PC-9 (cell line): ENCODE measurements at regions not wholly inside any gene's neighbourhood (a gene's known extent, or its start where the extent isn't known, plus 50 kb on each side); places are given as distances from the start of the nearest gene placed in this dataset.
A peak's percentile ranks its signal among the peaks of the same experiment; 100 is the strongest.
"Not testable (repeated sequence)": the region's sequence is repeated elsewhere in the genome, so short reads cannot be mapped to it uniquely, and the experiment has no call there.

Experiments used
- BruUV-seq: library from RNA; stranded (reverse); fragments of 400-500 nt; replicated peaks from 2 replicates; lab custom pipeline; 2021; lab: Mats Ljungman, UMichigan
- CTCF ChIA-PET: fragments of 300-600 bp; sonication (Branson Sonifier 250); formaldehyde crosslinking; loops from one replicate; lab custom pipeline; 2022; ENCODE audit warnings: antibody characterized with exemption; lab: Charles Lee
- POLR2A ChIA-PET: fragments of 300-600 bp; sonication (Branson Sonifier 250); formaldehyde crosslinking; loops from one replicate; lab custom pipeline; 2022; ENCODE audit warnings: antibody characterized with exemption; ENCODE audit not compliant: unreplicated experiment; lab: Charles Lee
- DNase-seq, 2 experiments: peaks; one replicate each; pipeline versions ENCODE4 v3.0.0 to v3.0.0-alpha.2; 2015 to 2022; ENCODE audit warnings: mixed read lengths in 1 of 2
- H2AFZ ChIP-seq: fragments of 200-600 bp; sonication (generic); 2 replicates; pipeline ENCODE4 v1.8.1; 2017; ENCODE audit warnings: antibody characterized with exemption
- H3F3A ChIP-seq: fragments of 200-600 bp; sonication (generic); 2 replicates; pipeline ENCODE4 v1.8.1; 2017; ENCODE audit warnings: antibody characterized with exemption, mild to moderate bottlenecking, low read depth; ENCODE audit not compliant: insufficient read depth
- H3K27ac ChIP-seq: fragments of 200-600 bp; sonication (generic); 2 replicates; pipeline ENCODE4 v1.6.1; 2016; ENCODE audit warnings: mixed run types
- H3K27me3 ChIP-seq: fragments of 200-600 bp; sonication (generic); 2 replicates; pipeline ENCODE4 v1.6.1; 2016; ENCODE audit warnings: low read depth, mixed run types; ENCODE audit not compliant: insufficient read depth
- H3K36me3 ChIP-seq: fragments of 200-600 bp; sonication (generic); 2 replicates; pipeline ENCODE4 v1.6.1; 2016; ENCODE audit warnings: low read depth, mixed run types
- H3K4me1 ChIP-seq: fragments of 200-600 bp; sonication (generic); replicated peaks from 2 replicates; pipeline ENCODE4 v1.6.1; 2016; ENCODE audit warnings: mixed run types; ENCODE audit not compliant: insufficient read depth
- H3K4me2 ChIP-seq: fragments of 200-600 bp; sonication (generic); 2 replicates; pipeline ENCODE4 v1.6.1; 2017; ENCODE audit warnings: mixed run types
- H3K4me3 ChIP-seq: fragments of 200-600 bp; sonication (generic); 2 replicates; pipeline ENCODE4 v1.6.1; 2016; ENCODE audit warnings: mixed run types
- H3K79me2 ChIP-seq: fragments of 200-600 bp; sonication (generic); 2 replicates; pipeline ENCODE4 v1.6.1; 2017; ENCODE audit warnings: low read depth, mixed run types
- H3K9me2 ChIP-seq: fragments of 200-600 bp; sonication (generic); 2 replicates; pipeline ENCODE4 v1.8.1; 2017; ENCODE audit warnings: mild to moderate bottlenecking; ENCODE audit not compliant: insufficient read depth
- H3K9me3 ChIP-seq: fragments of 200-600 bp; sonication (generic); 2 replicates; pipeline ENCODE4 v1.8.1; 2016; ENCODE audit warnings: low read depth; ENCODE audit not compliant: insufficient read depth
- H4K20me1 ChIP-seq: fragments of 200-600 bp; sonication (generic); 2 replicates; pipeline ENCODE4 v1.8.1; 2017; ENCODE audit not compliant: insufficient read depth
- EZH2 ChIP-seq: fragments of 200-600 bp; sonication (generic); IDR thresholded peaks from 2 replicates; pipeline ENCODE4 v1.8.0; 2017; ENCODE audit warnings: antibody characterized with exemption, low read depth
- intact Hi-C: fragments of 100-400 bp; cut with micrococcal nuclease; formaldehyde crosslinking; loops from one replicate; pipeline ENCODE4 v1.10.0; 2022; ENCODE audit not compliant: unreplicated experiment
- TF ChIP-seq, protein P1 (sequence below): fragments of 200-600 bp; sonication (generic); conservative IDR thresholded peaks from 2 replicates; pipeline ENCODE4 v1.6.1; 2017; ENCODE audit warnings: mixed run types, antibody characterized with exemption, mild to moderate bottlenecking, moderate library complexity

GRCh38 chr19:40940771-40941170 is 50.3 kb upstream of the CYP2B6 start:
- H3K9me2 ChIP-seq, H3K4me1 ChIP-seq, H3K27ac ChIP-seq, DNase-seq, H3K4me2 ChIP-seq, BruUV-seq, H2AFZ ChIP-seq, H3F3A ChIP-seq, H3K4me3 ChIP-seq, H3K9me3 ChIP-seq, POLR2A ChIA-PET, intact Hi-C loops, H4K20me1 ChIP-seq, H3K36me3 ChIP-seq, H3K79me2 ChIP-seq: not testable (repeated sequence)
- CTCF ChIA-PET = interaction anchor here (0.6 kb wide), 1 partner anchor 52 kb away, joined by 6 read pairs; no protein-coding TSS in a partner anchor
- H3K27me3 ChIP-seq = peaks cover 33% of the 10 kb centered on the region

DNA sequence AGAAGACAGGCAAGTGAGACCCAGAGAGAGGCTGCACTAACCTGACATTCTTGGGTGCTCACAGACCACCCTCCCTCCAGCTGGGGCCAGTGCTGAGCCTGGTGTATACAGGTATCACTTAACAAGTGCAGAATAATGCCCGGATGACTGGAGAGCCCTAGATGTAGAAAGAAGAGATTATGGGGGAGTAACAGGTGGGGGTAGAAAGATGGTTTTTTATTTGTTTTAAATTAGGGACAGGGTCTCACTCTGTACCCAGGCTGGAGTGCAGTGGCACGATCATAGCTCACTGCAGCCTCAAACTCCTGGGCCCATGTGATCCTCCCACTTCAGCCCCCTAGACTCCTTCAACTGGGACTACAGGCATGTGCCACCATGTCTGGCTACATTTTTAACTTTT is 53.1 kb upstream of the CYP2B6 start:
- H3K27ac ChIP-seq, H2AFZ ChIP-seq, H3K9me2 ChIP-seq, CTCF ChIA-PET, BruUV-seq, POLR2A ChIA-PET, H3K36me3 ChIP-seq, H3F3A ChIP-seq, H3K79me2 ChIP-seq, H3K9me3 ChIP-seq, H3K4me2 ChIP-seq, intact Hi-C loops, H3K4me3 ChIP-seq, H3K4me1 ChIP-seq, H4K20me1 ChIP-seq, DNase-seq: not testable (repeated sequence)
- H3K27me3 ChIP-seq = peaks cover 27% of the 10 kb centered on the region

DNA sequence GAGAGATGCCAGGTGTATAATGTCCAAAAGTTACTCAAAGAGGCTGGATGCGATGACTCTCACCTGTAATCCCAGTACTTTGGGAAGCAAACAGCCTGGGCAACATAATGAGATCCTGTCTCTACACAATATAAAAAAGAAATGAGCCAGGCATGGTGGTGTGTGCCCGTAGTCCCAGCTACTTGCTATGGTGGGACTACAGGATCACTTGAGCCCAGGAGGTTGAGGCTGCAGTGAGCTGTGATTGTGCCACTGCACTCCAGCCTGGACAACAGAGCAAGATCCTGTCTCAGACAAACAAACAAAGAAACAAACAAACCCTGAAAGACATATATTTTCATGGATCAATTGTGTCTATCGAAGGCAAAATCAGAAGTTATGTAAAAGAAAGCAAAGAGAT is 54.3 kb upstream of the CYP2B6 start:
- no TSS peak for BruUV-seq
- POLR2A ChIA-PET = no interaction called here
- intact Hi-C loops = no loop called here

DNA sequence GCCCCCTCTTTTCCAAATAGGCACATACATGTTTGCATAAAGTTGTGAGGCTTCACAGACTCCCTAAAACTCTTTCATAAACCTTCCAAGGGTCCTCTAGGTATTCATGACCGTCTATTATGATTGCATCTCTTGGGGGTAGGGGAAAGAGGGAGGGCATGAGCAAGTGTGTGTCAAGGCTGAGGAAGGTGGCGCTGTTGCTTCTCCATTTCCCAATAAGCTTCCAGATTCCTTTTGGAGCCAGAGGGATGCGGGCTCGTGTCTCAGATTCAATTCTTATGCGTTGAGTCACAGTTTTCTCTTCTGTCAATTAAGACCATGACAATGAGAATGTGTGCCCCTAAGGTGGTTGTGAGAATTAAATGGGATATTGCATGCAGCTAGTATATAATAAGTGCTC is 51.0 kb upstream of the CYP2A7 start:
- ChIA-PET POLR2A (no interaction called here), CTCF (interaction anchor here (0.6 kb wide), 1 partner anchor 804 kb away, joined by 3 read pairs; no protein-coding TSS in a partner anchor)
- TF ChIP-seq, protein P1, sequence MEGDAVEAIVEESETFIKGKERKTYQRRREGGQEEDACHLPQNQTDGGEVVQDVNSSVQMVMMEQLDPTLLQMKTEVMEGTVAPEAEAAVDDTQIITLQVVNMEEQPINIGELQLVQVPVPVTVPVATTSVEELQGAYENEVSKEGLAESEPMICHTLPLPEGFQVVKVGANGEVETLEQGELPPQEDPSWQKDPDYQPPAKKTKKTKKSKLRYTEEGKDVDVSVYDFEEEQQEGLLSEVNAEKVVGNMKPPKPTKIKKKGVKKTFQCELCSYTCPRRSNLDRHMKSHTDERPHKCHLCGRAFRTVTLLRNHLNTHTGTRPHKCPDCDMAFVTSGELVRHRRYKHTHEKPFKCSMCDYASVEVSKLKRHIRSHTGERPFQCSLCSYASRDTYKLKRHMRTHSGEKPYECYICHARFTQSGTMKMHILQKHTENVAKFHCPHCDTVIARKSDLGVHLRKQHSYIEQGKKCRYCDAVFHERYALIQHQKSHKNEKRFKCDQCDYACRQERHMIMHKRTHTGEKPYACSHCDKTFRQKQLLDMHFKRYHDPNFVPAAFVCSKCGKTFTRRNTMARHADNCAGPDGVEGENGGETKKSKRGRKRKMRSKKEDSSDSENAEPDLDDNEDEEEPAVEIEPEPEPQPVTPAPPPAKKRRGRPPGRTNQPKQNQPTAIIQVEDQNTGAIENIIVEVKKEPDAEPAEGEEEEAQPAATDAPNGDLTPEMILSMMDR = no peak; the same call in 1 of the 2 replicates
- no peak for TF ChIP-seq EZH2
- intact Hi-C loops = no loop called here
- H4K20me1 ChIP-seq = no peaks in the 10 kb centered on the region
- peaks cover 9% of the 10 kb centered on the region for H3K4me1 ChIP-seq
- peak; percentile 21 to 53 for DNase-seq
- H3K27ac ChIP-seq = no peak overlapping the region
- H3K9me2 ChIP-seq = no peaks in the 10 kb centered on the region
- H3K4me2 ChIP-seq = no peak overlapping the region
- BruUV-seq = no TSS peak
- H3K79me2 ChIP-seq = no peaks in the 10 kb centered on the region
- 0 out of 2 replicates have a peak, but pooled peaks cover 3% of the 10 kb centered on the region for H3K27me3 ChIP-seq
- H2AFZ ChIP-seq = no peak overlapping the region
- no peaks in the 10 kb centered on the region for H3K9me3 ChIP-seq
- H3F3A ChIP-seq = 0 out of 2 replicates have a peak, but pooled peaks cover 3% of the 10 kb centered on the region
- no peaks in the 10 kb centered on the region for H3K36me3 ChIP-seq
- no peak overlapping the region for H3K4me3 ChIP-seq

More for the DNA sequence above, 54.3 kb upstream of the CYP2B6 start:
- peaks cover 14% of the 10 kb centered on the region for H3K27me3 ChIP-seq
- H3K36me3 ChIP-seq = no peaks in the 10 kb centered on the region
- no peak overlapping the region for H3K4me2 ChIP-seq
- H3K9me3 ChIP-seq = no peaks in the 10 kb centered on the region
- 0 out of 2 replicates have a peak, but pooled peaks cover 7% of the 10 kb centered on the region for H3K4me1 ChIP-seq
- no peak overlapping the region for H2AFZ ChIP-seq
- CTCF ChIA-PET = interaction anchor here (0.6 kb wide), 1 partner anchor 778 kb away, joined by 3 read pairs; no protein-coding TSS in a partner anchor
- H3F3A ChIP-seq = no peaks in the 10 kb centered on the region; the same call in 1 of the 2 replicates
- no peak overlapping the region for H3K27ac ChIP-seq
- no peak for TF ChIP-seq EZH2
- TF ChIP-seq, protein P1 = no peak
- no peaks in the 10 kb centered on the region for H3K9me2 ChIP-seq
- H3K4me3 ChIP-seq = no peak overlapping the region
- no peaks in the 10 kb centered on the region for H3K79me2 ChIP-seq
- no peaks in the 10 kb centered on the region for H4K20me1 ChIP-seq
- no peak for DNase-seq
